ENCODE measurements at regions not wholly inside any gene's neighbourhood (a gene's known extent, or its start where the extent isn't known, plus 50 kb on each side); places are given as distances from the start of the nearest gene placed in this dataset.
"Not testable (repeated sequence)": the region's sequence is repeated elsewhere in the genome, so short reads cannot be mapped to it uniquely, and the experiment has no call there.

DNA sequence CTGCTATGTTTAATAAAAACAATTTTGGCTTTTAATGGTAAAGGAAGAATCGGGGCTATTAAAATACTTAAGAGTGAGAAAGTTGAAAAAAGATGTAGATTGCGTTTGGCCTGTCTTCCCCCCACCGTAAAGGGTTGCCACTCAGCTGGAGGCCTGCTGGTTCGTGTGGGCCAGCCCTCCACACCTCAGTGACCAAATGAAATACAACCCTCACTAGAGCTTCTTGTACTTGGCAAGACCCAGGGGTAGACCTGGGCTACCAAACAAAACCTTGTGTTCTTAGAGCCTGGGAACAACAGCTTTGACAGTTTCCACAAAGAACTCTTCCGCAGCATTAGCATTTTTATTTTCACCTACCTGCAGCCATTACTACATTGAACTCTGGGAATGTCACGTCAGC lies 152.8 kb upstream of the PABPC3 start:
- TF ChIP-seq, protein P1, sequence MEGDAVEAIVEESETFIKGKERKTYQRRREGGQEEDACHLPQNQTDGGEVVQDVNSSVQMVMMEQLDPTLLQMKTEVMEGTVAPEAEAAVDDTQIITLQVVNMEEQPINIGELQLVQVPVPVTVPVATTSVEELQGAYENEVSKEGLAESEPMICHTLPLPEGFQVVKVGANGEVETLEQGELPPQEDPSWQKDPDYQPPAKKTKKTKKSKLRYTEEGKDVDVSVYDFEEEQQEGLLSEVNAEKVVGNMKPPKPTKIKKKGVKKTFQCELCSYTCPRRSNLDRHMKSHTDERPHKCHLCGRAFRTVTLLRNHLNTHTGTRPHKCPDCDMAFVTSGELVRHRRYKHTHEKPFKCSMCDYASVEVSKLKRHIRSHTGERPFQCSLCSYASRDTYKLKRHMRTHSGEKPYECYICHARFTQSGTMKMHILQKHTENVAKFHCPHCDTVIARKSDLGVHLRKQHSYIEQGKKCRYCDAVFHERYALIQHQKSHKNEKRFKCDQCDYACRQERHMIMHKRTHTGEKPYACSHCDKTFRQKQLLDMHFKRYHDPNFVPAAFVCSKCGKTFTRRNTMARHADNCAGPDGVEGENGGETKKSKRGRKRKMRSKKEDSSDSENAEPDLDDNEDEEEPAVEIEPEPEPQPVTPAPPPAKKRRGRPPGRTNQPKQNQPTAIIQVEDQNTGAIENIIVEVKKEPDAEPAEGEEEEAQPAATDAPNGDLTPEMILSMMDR (IDR thresholded peaks at IDR 0.05; ENCODE audit: insufficient read depth in 1 of 2, low read depth in 1 of 2, low read length in 1 of 2, severe bottlenecking in 1 of 2, unreplicated experiment in 1 of 2), result no peak
- H3K4me1 Mint-ChIP-seq (ENCODE audit: low read depth, unreplicated experiment), result no peaks in the 10 kb centered on the region
- H3K36me3 ChIP-seq (ENCODE audit: control insufficient read depth, insufficient read depth, low read length), result no peaks in the 10 kb centered on the region
- no TSS peak for BruUV-seq (replicated peaks)
- CTCF ChIA-PET, result no interaction called here
- no peaks in the 10 kb centered on the region for H3K4me1 ChIP-seq
- no peak for DNase-seq
- no peak overlapping the region for H3K4me3 ChIP-seq (ENCODE audit: low read depth, low read length)
- no peaks in the 10 kb centered on the region for H3K36me3 Mint-ChIP-seq (ENCODE audit: insufficient read depth, unreplicated experiment)
- peaks cover 2% of the 10 kb centered on the region for H3K27me3 Mint-ChIP-seq (ENCODE audit: insufficient read depth, unreplicated experiment)
- no peak overlapping the region for H3K27ac Mint-ChIP-seq (ENCODE audit: unreplicated experiment)
- H3K27me3 ChIP-seq (replicated peaks; ENCODE audit: control insufficient read depth, insufficient read depth, low read length), result no peaks in the 10 kb centered on the region
- peaks cover 22% of the 10 kb centered on the region for H3K9me3 Mint-ChIP-seq (ENCODE audit: unreplicated experiment)
- POLR2A ChIA-PET, result no interaction called here
- no peak overlapping the region for H3K4me3 Mint-ChIP-seq (ENCODE audit: unreplicated experiment)
- H3K9me3 ChIP-seq, result no peaks in the 10 kb centered on the region
- intact Hi-C loops (cut with micrococcal nuclease; ENCODE audit: unreplicated experiment), result no loop called here

DNA sequence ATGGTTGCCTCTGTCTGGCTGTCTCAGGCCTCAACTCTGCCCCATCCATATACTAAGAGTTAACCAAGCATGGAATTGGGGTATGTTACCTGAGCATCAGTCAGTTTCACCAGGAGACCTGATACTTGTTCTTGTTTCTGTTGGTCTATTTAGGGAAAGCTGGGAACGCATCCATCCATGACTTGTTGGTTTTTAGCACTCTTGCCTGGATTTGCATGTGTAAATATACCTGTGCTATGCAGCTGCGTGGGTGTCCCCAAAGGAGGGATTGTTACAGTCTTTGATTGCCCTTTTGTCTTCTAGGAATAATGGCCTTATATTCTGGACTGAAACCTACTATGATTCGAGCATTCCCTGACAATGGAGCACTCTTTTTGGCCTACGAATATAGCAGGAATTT lies 151.9 kb upstream of the PABPC3 start:
- H3K9me3 Mint-ChIP-seq (ENCODE audit: unreplicated experiment), result peaks cover 15% of the 10 kb centered on the region
- H3K4me3 Mint-ChIP-seq (ENCODE audit: unreplicated experiment); H3K27me3 Mint-ChIP-seq (ENCODE audit: insufficient read depth, unreplicated experiment); POLR2A ChIA-PET; H3K9me3 ChIP-seq; BruUV-seq (replicated peaks); H3K27me3 ChIP-seq (replicated peaks; ENCODE audit: control insufficient read depth, insufficient read depth, low read length); H3K4me3 ChIP-seq (ENCODE audit: low read depth, low read length); H3K27ac Mint-ChIP-seq (ENCODE audit: unreplicated experiment); H3K36me3 ChIP-seq (ENCODE audit: control insufficient read depth, insufficient read depth, low read length); H3K4me1 ChIP-seq; DNase-seq; intact Hi-C loops (cut with micrococcal nuclease; ENCODE audit: unreplicated experiment); H3K36me3 Mint-ChIP-seq (ENCODE audit: insufficient read depth, unreplicated experiment); H3K4me1 Mint-ChIP-seq (ENCODE audit: low read depth, unreplicated experiment); CTCF ChIA-PET: not testable (repeated sequence)

DNA sequence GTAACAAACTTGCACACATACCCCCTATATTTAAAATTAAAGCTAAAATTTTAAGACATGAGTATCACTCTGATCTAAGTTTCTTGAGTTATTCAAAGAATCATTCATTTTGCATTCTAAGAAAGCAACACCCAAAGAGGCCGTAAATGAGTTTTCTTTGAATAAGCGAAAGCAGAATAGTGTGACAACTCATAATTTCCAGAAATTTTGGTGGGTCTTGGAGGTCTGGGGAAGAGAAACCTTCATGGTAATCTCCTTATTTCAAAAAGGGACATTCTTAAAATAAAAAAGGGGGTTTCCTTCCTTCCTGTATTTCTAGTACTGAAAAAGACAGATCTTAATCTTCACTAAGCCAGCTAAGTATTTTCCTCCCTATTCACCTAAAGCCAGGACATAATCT lies 147.0 kb upstream of the PABPC3 start:
- H3K4me1 ChIP-seq; H3K4me1 Mint-ChIP-seq (ENCODE audit: low read depth, unreplicated experiment); BruUV-seq (replicated peaks); DNase-seq; H3K4me3 ChIP-seq (ENCODE audit: low read depth, low read length); H3K27me3 ChIP-seq (replicated peaks; ENCODE audit: control insufficient read depth, insufficient read depth, low read length); intact Hi-C loops (cut with micrococcal nuclease; ENCODE audit: unreplicated experiment); H3K27ac Mint-ChIP-seq (ENCODE audit: unreplicated experiment); H3K27me3 Mint-ChIP-seq (ENCODE audit: insufficient read depth, unreplicated experiment); H3K4me3 Mint-ChIP-seq (ENCODE audit: unreplicated experiment); H3K36me3 Mint-ChIP-seq (ENCODE audit: insufficient read depth, unreplicated experiment); CTCF ChIA-PET; POLR2A ChIA-PET; H3K36me3 ChIP-seq (ENCODE audit: control insufficient read depth, insufficient read depth, low read length); H3K9me3 Mint-ChIP-seq (ENCODE audit: unreplicated experiment); H3K9me3 ChIP-seq: not testable (repeated sequence)

DNA sequence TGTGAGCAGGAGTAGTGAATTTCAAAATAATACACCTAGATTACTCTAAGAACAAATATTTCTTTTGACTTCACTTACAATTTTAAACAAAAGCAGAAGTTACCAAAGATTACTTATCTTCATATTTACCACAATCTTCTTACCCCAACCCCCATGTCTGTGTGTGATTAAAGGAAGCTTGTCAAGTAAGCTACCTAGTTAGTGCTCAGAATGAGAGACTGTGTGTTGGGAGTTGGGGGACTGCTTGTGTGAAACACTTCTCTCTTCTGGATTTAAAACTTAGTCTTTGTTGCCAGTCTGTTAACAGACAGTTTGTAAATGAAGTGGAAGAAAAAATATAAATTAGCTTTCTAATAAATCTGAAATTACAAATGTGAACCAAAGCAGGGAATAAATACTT lies 145.3 kb upstream of the PABPC3 start:
- H3K36me3 ChIP-seq (ENCODE audit: control insufficient read depth, insufficient read depth, low read length); POLR2A ChIA-PET; H3K27me3 Mint-ChIP-seq (ENCODE audit: insufficient read depth, unreplicated experiment); H3K36me3 Mint-ChIP-seq (ENCODE audit: insufficient read depth, unreplicated experiment); H3K27ac Mint-ChIP-seq (ENCODE audit: unreplicated experiment); H3K4me3 ChIP-seq (ENCODE audit: low read depth, low read length); H3K27me3 ChIP-seq (replicated peaks; ENCODE audit: control insufficient read depth, insufficient read depth, low read length); H3K4me1 ChIP-seq; H3K9me3 ChIP-seq; H3K4me1 Mint-ChIP-seq (ENCODE audit: low read depth, unreplicated experiment); BruUV-seq (replicated peaks); H3K9me3 Mint-ChIP-seq (ENCODE audit: unreplicated experiment); intact Hi-C loops (cut with micrococcal nuclease; ENCODE audit: unreplicated experiment); CTCF ChIA-PET; H3K4me3 Mint-ChIP-seq (ENCODE audit: unreplicated experiment); DNase-seq: not testable (repeated sequence)

DNA sequence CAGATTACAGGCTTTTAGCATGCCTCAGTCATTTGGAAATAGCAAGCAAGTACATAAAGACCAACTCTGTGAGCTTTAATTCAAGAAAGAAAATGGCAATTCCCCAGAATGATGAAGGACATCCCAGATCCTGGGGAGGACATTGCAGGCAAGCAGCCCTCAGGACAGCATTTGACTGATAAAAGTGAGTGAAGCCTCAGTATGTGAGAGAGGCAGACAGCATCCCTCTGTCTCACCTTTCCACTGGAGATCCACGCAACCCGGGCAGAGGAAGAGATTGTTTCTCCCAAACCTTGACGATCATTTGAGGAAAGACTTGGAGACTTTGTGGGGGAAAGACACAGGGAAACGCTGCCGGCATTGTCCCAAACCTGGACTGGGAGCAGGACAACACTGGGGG lies 128.0 kb upstream of the PABPC3 start:
- intact Hi-C loops (cut with micrococcal nuclease; ENCODE audit: unreplicated experiment), result loop anchor here (5.0 kb wide), 1 partner anchor 276 kb away; no protein-coding TSS in a partner anchor
- POLR2A ChIA-PET; H3K9me3 Mint-ChIP-seq (ENCODE audit: unreplicated experiment); H3K36me3 Mint-ChIP-seq (ENCODE audit: insufficient read depth, unreplicated experiment); BruUV-seq (replicated peaks); H3K36me3 ChIP-seq (ENCODE audit: control insufficient read depth, insufficient read depth, low read length); H3K4me1 Mint-ChIP-seq (ENCODE audit: low read depth, unreplicated experiment); H3K27me3 ChIP-seq (replicated peaks; ENCODE audit: control insufficient read depth, insufficient read depth, low read length); H3K27me3 Mint-ChIP-seq (ENCODE audit: insufficient read depth, unreplicated experiment); H3K4me1 ChIP-seq; DNase-seq; H3K9me3 ChIP-seq: not testable (repeated sequence)
- peak overlapping the region; percentile 32 for H3K4me3 ChIP-seq (ENCODE audit: low read depth, low read length)
- peak overlapping the region; percentile 71 for H3K4me3 Mint-ChIP-seq (ENCODE audit: unreplicated experiment)
- CTCF ChIA-PET, result interaction anchor here (0.6 to 1.6 kb wide), 3 partner anchors 33 to 274 kb away, joined by 3 to 12 read pairs (median 3); a partner anchor contains a TSS
- peak overlapping the region; percentile 48 for H3K27ac Mint-ChIP-seq (ENCODE audit: unreplicated experiment)
